EH (cell line): ENCODE measurements at regions not wholly inside any gene's neighbourhood (a gene's known extent, or its start where the extent isn't known, plus 50 kb on each side); places are given as distances from the start of the nearest gene placed in this dataset.

Source experiments
- DNase-seq: peaks from one replicate; pipeline ENCODE4 v3.0.0-alpha.2; 2015; ENCODE audit warnings: low read depth

- DNase-seq: no peak
Observed at GRCh38 chr4:20643631-20644030, 56.6 kb upstream of the PACRGL start.

- DNase-seq: no peak
Observed at GRCh38 chr4:20645236-20645635, 55.0 kb upstream of the PACRGL start.

- DNase-seq: no peak
Observed at GRCh38 chr4:20646287-20646686, 54.0 kb upstream of the PACRGL start.
